Suprapubic skin (tissue), 4 donors: ENCODE measurements at regions not wholly inside any gene's neighbourhood (a gene's known extent, or its start where the extent isn't known, plus 50 kb on each side); places are given as distances from the start of the nearest gene placed in this dataset.
"Not testable (repeated sequence)": the region's sequence is repeated elsewhere in the genome, so short reads cannot be mapped to it uniquely, and the experiment has no call there.

Experiments
- CTCF ChIP-seq, 2 donors: fragments of 200-600 bp in 1 of 2; fragments of 450-650 bp in 1 of 2; sonication (generic) in 1 of 2; IDR thresholded peaks; one replicate each; pipeline ENCODE4 v1.5.1; 2016 to 2019; ENCODE audit warnings: antibody characterized with exemption in 2 of 2, mild to moderate bottlenecking in 1 of 2, moderate library complexity in 1 of 2
- EP300 ChIP-seq: sonication (generic); formaldehyde crosslinking; IDR thresholded peaks from one replicate; pipeline ENCODE4 v1.6.1; 2017; ENCODE audit warnings: antibody characterized with exemption
- POLR2A ChIP-seq, 2 donors: fragments of 450-650 bp; IDR thresholded peaks; one replicate each; pipeline ENCODE4 v1.6.1; 2017; ENCODE audit warnings: antibody characterized with exemption in 2 of 2, mild to moderate bottlenecking in 2 of 2, moderate library complexity in 2 of 2
- POLR2AphosphoS5 ChIP-seq, 3 donors: sonication (generic); formaldehyde crosslinking; IDR thresholded peaks; one replicate each; pipeline ENCODE4 v1.6.1; 2017; ENCODE audit warnings: antibody characterized with exemption in 3 of 3

GRCh38 chr21:9009267-9010016 is 1511.9 kb upstream of the TPTE start:
- TF ChIP-seq CTCF (IDR thresholded peaks at IDR 0.05); POLR2AphosphoS5 (IDR thresholded peaks at IDR 0.05); EP300; POLR2A (IDR thresholded peaks at IDR 0.05): not testable (repeated sequence)
